HG02885 (cell line): ENCODE measurements at regions not wholly inside any gene's neighbourhood (a gene's known extent, or its start where the extent isn't known, plus 50 kb on each side); places are given as distances from the start of the nearest gene placed in this dataset.
A peak's percentile ranks its signal among the peaks of the same experiment; 100 is the strongest.

Experiments used
- ATAC-seq: cut with Tn5 transposase; IDR thresholded peaks from one replicate; pipeline ENCODE4 v1.9.1; 2021; ENCODE audit warnings: mild to moderate bottlenecking; ENCODE audit not compliant: unreplicated experiment, poor library complexity

DNA sequence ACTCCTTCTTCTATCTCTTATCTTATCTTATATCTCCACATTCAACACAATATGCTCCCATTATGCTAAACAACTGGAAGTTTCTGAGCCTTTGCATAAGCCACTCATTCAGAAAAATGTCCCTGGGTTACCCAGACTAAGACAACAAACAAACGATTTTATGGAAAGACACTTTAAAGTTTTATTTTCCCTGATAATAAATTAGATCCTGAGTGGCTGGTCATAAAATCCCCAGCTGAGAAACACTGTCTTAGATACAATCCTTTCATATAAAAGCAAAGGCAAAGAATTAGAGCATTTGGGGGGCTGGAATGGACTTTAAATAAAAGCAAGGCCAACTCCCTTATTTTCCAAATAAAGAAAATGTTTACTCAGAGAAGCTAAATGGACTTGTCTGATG, 322.3 kb downstream of the GBE1 start:
- no peak for ATAC-seq

DNA sequence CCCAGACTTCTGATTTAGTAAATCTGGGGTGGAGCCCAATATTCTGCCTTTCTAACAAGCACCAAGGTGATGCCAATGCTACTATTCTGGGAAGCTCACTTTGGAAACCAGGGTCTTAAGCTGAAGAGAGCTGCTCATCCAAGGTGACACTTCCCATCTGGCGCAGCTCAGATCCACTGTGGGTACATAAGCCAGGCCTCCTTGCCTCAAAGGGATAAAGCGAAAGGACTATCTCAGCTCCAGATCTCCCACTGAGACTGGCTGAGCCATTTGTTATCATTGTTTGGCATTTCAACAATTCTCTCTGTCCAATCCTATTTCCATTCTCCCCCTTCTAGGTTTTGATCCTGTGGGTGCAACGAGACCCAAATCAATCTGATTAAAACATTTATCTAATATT, 323.8 kb downstream of the GBE1 start:
- no peak for ATAC-seq

DNA sequence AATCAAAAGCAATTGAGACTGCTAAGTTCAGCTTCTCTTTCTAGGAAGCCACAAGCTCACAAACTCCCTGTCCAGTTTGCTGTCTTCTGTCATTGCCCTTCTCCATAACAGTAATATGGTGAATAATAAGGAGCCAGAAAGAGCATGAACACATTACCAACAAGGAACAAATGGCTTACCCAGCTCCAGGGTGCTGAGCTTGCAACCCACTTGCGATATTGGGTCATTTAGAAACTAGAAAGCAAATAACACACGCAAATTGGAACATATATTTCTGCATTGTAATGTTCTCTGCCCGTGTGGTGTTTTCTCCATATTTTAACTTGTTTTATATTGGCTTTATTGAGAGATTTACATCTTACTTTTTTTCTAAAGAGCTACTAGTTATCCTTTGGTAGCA, 325.3 kb downstream of the GBE1 start:
- no peak for ATAC-seq

- ATAC-seq: no peak
Observed at GRCh38 chr3:81435050-81435449, 326.4 kb downstream of the GBE1 start.

GRCh38 chr3:81434161-81434560, 327.3 kb downstream of the GBE1 start:
- ATAC-seq: no peak

GRCh38 chr3:81433675-81434074, 327.8 kb downstream of the GBE1 start:
- no peak for ATAC-seq

- ATAC-seq: no peak
Observed at GRCh38 chr3:81432456-81432855, 329.0 kb downstream of the GBE1 start.

DNA sequence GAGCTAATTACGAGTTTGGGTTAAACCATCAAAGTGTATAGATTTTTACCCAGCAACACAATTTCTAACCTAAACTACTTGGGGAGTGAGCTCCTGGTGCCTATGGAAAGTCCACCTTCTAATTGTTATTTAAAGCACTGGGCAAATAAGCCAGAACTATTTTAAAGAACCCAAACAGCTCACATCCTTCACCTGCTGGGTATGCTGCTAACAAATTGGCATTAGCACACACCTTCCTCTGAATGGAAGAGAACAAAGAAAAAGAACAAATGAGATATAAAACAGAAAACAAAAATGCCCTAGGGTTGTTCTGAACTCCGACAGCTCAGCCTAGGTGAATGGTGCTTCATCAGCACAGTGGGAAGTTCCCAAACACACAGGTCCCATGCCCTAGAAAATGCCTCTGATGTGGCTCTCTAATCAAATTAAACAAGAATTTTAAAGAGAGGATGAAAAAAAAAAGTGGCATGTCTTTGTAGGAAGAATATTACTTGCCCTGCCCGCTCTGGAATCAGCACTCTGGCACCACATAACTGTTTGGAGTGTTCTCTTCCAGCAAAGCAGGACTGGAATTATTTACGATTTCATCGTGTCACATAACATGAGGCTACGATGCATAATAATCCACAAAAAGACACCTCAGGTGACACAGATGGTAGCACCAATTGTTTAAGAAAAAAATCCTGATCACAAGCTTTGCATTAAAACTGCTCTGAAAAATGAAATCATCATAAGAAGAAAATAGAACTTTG, 334.4 kb downstream of the GBE1 start:
- ATAC-seq: no peak

GRCh38 chr3:81425198-81425868, 336.1 kb downstream of the GBE1 start:
- no peak for ATAC-seq

DNA sequence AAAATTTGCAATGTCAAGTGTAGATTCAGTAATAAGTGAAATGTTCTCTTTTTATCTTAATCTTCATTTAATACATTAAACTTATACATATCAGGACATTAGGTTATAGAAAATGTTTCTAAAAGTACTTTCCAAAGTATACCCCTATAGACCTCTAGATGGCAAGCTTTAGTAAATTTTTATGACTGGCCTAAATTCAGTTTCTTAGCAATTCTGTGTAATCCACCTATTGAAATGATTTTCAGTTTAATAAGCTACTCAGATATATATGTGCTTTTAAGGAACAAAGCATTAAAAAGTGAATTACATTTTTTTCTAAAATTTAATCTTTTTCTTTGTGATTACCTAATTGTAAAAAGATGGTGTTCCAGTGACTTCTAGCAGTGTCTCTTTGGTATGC, 342.2 kb downstream of the GBE1 start:
- ATAC-seq: peak; percentile 63

- no peak for ATAC-seq
Observed at GRCh38 chr3:81416812-81417211, 344.6 kb downstream of the GBE1 start.

- no peak for ATAC-seq
Observed at GRCh38 chr3:81406318-81406717, 355.1 kb downstream of the GBE1 start.

- no peak for ATAC-seq
Observed at GRCh38 chr3:81395739-81396513, 365.5 kb downstream of the GBE1 start.

DNA sequence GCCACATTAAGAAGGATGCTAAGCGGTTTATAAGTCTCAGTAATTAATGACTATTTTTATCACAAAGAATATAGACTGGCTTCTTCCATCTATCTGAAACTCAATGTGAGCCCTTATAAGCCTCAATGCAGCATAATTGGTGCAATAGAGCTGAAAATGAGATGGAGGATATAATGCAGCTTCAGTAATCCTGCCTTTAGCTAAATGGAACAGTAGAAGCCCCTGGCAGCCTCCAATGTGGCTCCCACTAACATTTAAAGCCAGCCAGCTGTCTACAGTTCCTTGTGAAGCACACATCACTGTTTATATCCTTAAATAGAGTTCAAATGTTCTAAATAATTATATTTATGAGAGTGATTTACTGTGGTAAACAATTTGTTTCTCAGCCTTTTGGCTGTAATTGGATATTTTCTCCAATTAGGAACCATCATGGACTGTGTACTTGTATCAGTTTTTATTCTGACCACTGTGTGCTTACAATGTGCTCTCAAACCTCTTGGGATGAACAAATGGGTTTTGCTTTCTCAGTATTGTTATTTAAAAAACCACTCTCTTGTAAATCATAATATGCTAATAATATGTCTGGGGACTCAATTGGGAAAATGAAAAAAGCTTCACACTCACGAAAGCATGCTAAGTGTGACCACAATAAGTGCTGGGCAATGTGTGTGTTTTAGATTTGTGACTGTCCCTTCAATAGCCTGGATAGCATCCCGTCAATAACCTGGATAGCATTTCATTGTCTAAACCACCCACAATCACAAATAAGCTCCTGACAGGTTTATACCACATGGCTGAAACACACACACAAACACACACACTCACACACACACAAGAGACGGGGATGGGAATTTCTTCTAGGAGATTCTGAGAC, 366.6 kb downstream of the GBE1 start:
- ATAC-seq: no peak

DNA sequence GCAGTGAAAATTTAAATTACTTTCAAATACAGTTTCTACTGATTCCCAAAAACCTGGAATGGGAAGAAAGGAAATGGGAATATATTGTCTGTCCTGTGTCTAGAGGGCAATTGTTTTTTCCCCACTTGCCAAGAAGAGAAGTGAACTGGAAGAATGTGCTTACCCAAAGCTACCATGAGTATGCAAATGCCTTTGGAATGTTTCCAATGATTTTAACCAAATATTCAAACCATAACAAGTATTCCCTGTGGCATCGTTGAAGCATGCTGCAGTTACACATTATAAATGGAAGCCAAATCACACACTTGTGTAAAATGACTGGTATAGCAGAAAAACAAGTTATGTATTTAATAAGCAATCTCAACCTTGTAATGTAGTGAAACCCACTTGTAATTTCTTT, 368.2 kb downstream of the GBE1 start:
- no peak for ATAC-seq

GRCh38 chr3:81390796-81391195, 370.6 kb downstream of the GBE1 start:
- no peak for ATAC-seq

GRCh38 chr3:81388191-81388590, 373.3 kb downstream of the GBE1 start:
- ATAC-seq: no peak

GRCh38 chr3:81382470-81382869, 379.0 kb downstream of the GBE1 start:
- ATAC-seq: no peak

GRCh38 chr3:81380234-81380633, 381.2 kb downstream of the GBE1 start:
- no peak for ATAC-seq

DNA sequence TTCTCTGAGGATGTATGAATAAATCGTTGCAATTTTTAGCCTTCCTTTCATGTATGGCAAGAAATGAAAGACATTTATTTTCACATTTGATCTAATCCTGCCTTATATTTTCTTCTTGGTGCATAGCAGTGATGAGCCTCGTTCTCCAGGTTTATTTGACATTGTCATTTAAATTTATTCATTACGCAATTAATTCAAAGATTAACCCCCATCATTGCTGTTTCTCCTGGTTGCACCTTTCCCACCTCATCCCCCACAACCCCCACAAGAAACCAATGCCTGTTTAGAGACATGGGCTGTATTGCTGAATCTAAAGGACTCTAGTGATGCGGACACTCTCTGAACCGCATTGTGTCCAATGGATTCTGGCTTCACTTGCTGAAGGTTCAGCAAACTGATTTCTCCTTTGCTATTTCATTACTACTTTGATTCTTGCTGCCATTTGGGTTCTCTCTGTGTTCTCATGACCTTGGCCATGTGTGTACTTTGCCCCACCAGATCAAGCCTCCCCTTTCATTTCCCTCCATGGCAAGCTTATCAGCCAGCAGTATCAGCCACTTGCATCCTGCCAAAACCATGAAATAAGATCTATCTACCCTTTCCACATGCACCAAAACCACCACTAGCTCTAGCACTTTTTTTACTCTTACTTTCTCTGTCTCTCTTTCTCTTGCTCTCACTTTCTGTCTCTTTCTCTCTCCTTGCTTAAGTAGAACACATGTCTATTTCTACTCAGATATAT, 382.7 kb downstream of the GBE1 start:
- ATAC-seq: no peak
